ENCODE measurements at regions not wholly inside any gene's neighbourhood (a gene's known extent, or its start where the extent isn't known, plus 50 kb on each side); places are given as distances from the start of the nearest gene placed in this dataset.

DNA sequence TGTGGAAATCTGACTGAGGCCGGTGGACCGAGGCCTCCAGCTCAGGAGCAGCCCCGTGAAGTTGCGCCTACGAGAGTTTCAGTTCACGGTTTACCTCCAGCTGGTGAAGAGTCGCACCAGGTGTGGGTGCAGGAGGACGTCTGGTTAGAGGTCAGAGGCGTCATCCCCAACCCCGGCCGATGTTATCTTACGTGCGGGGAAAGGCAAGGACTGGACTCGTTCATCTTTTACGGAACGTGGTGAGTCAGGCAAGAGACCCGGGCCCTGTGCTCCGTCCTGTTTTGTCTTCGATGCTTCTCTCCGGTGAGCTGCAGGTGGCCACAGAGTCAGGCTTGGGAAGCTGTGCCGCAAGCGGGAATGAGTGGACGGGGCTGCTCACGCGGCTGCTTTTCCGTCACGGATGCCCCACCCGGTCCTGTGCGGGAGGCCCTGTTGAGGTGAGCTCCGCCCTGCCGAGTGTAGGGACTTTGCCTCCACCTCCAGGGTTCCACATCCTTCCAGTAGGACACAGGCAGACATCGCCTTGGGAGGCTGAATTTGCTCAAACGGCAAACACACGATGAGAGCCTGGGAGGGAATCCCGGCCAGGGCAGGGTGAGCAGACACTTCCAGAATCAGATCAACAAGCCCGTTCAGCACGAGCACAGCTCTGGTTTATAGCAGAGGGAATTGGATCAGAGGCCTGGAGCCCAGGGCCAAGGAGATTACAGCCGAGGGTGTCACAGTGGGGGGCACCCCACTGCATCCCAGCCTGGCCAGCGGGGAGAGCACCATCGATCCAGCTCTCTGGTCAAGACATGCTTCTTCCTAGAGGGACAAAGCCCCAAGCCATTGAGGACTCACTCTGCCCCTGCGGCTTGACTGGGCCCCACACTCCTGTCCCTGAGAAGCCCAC is 50.1 kb upstream of the INPP5A start:
- TF ChIP-seq POLR2A (IDR thresholded peaks at IDR 0.05) (no peak), POLR2AphosphoS5 (IDR thresholded peaks at IDR 0.05) (no peak), EP300 (IDR thresholded peaks at IDR 0.05) (no peak)
- TF ChIP-seq, protein P1, sequence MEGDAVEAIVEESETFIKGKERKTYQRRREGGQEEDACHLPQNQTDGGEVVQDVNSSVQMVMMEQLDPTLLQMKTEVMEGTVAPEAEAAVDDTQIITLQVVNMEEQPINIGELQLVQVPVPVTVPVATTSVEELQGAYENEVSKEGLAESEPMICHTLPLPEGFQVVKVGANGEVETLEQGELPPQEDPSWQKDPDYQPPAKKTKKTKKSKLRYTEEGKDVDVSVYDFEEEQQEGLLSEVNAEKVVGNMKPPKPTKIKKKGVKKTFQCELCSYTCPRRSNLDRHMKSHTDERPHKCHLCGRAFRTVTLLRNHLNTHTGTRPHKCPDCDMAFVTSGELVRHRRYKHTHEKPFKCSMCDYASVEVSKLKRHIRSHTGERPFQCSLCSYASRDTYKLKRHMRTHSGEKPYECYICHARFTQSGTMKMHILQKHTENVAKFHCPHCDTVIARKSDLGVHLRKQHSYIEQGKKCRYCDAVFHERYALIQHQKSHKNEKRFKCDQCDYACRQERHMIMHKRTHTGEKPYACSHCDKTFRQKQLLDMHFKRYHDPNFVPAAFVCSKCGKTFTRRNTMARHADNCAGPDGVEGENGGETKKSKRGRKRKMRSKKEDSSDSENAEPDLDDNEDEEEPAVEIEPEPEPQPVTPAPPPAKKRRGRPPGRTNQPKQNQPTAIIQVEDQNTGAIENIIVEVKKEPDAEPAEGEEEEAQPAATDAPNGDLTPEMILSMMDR (IDR thresholded peaks at IDR 0.05), result no peak
